B cell (primary cell): ENCODE measurements at regions not wholly inside any gene's neighbourhood (a gene's known extent, or its start where the extent isn't known, plus 50 kb on each side); places are given as distances from the start of the nearest gene placed in this dataset.

Experiments
- ATAC-seq: fragments of 200-7000 bp; cut with Tn5 transposase; one replicate; pipeline ENCODE4 v1.10.0; 2021; ENCODE audit warnings: low read depth, mild to moderate bottlenecking, moderate number of reproducible peaks, moderate library complexity
- CTCF ChIA-PET: fragments of 350-600 bp; sonication (Branson Sonifier 250); formaldehyde crosslinking; loops from one replicate; lab custom pipeline; 2021; ENCODE audit warnings: antibody characterized with exemption, inconsistent platforms; lab: Charles Lee
- POLR2A ChIA-PET: fragments of 350-600 bp; sonication (Branson Sonifier 250); formaldehyde crosslinking; loops from one replicate; lab custom pipeline; 2021; ENCODE audit warnings: antibody characterized with exemption; lab: Charles Lee
- DNase-seq: peaks from one replicate; pipeline ENCODE4 v3.0.0; 2013
- H2AFZ ChIP-seq: 2 replicates; pipeline ENCODE4 v1.6.1; 2012; ENCODE audit warnings: mild to moderate bottlenecking, low read depth, low read length; ENCODE audit not compliant: insufficient read depth, poor library complexity, severe bottlenecking
- H3K27ac ChIP-seq, 2 donors: 1 replicate in 1 of 2; 2 replicates in 1 of 2; pipeline ENCODE4 v1.5.1; 2012 to 2013; ENCODE audit warnings: low read length in 2 of 2, mild to moderate bottlenecking in 2 of 2, moderate library complexity in 1 of 2
- H3K27me3 ChIP-seq, 4 experiments: fragments of 200-600 bp in 1 of 4; sonication (generic) in 1 of 4; replicated peaks in 1 of 4; 1 replicate in 2 of 4; 2 replicates in 2 of 4; pipeline versions ENCODE4 v1.6.1 to v1.7.0; 2013 to 2016; ENCODE audit warnings: low read length in 3 of 4, mild to moderate bottlenecking in 2 of 4, mixed read lengths in 1 of 4, moderate library complexity in 1 of 4; ENCODE audit not compliant: insufficient read depth in 4 of 4, control insufficient read depth in 3 of 4; ENCODE audit errors: control extremely low read depth in 1 of 4
- H3K36me3 ChIP-seq, 2 experiments: replicated peaks in 1 of 2; 1 replicate in 1 of 2; 2 replicates in 1 of 2; pipeline versions ENCODE4 v1.6.1 to v1.7.1; 2013; ENCODE audit warnings: low read length in 1 of 2; ENCODE audit not compliant: insufficient read depth in 2 of 2, control insufficient read depth in 1 of 2; ENCODE audit errors: control extremely low read depth in 1 of 2, extremely low read depth in 1 of 2
- H3K4me1 ChIP-seq, 2 donors: fragments of 200-600 bp in 1 of 2; sonication (generic) in 1 of 2; 1 replicate in 1 of 2; 2 replicates in 1 of 2; pipeline versions ENCODE4 v1.5.1 to v1.6.1; 2013 to 2017; ENCODE audit warnings: low read length in 2 of 2; ENCODE audit not compliant: control insufficient read depth in 2 of 2, insufficient read depth in 2 of 2
- H3K4me2 ChIP-seq: replicated peaks from 2 replicates; pipeline ENCODE3; 2012; ENCODE audit warnings: mild to moderate bottlenecking, low read depth, low read length; ENCODE audit not compliant: poor library complexity, severe bottlenecking
- H3K4me3 ChIP-seq, 5 experiments: fragments of 200-600 bp in 1 of 5; sonication (generic) in 1 of 5; 1 replicate in 3 of 5; 2 replicates in 2 of 5; pipeline versions ENCODE4 v1.5.1 to v1.7.0; 2011 to 2016; ENCODE audit warnings: low read length in 4 of 5, mild to moderate bottlenecking in 4 of 5, low read depth in 2 of 5, control low read depth in 1 of 5, moderate library complexity in 1 of 5; ENCODE audit not compliant: insufficient read depth in 1 of 5; ENCODE audit errors: control extremely low read depth in 1 of 5, extremely low read depth in 1 of 5
- H3K79me2 ChIP-seq: fragments of 200-600 bp; sonication (generic); one replicate; pipeline ENCODE4 v1.6.0; 2016; ENCODE audit warnings: low read length; ENCODE audit not compliant: control insufficient read depth, insufficient read depth
- H3K9ac ChIP-seq: fragments of 200-600 bp; sonication (generic); 2 replicates; pipeline ENCODE4 v1.6.1; 2017; ENCODE audit warnings: mild to moderate bottlenecking, low read length, moderate library complexity
- H3K9me3 ChIP-seq, 3 donors: one replicate each; pipeline versions ENCODE4 v1.6.1 to v1.7.1; 2013; ENCODE audit warnings: low read length in 2 of 3; ENCODE audit not compliant: control insufficient read depth in 2 of 3, insufficient read depth in 1 of 3; ENCODE audit errors: control extremely low read depth in 1 of 3
- H4K20me1 ChIP-seq: 2 replicates; pipeline ENCODE4 v1.6.0; 2012; ENCODE audit warnings: mild to moderate bottlenecking, low read length; ENCODE audit not compliant: insufficient read depth, control insufficient read depth, poor library complexity, severe bottlenecking
- H3K27ac Mint-ChIP-seq: one replicate; pipeline ENCODE4 v1.8.0; 2021; ENCODE audit warnings: mixed read lengths
- H3K27me3 Mint-ChIP-seq: one replicate; pipeline ENCODE4 v1.8.0; 2021; ENCODE audit warnings: mixed read lengths
- H3K4me1 Mint-ChIP-seq: one replicate; pipeline ENCODE4 v1.8.0; 2021; ENCODE audit warnings: mixed read lengths
- H3K4me3 Mint-ChIP-seq: one replicate; pipeline ENCODE4 v1.8.0; 2021; ENCODE audit warnings: mixed read lengths
- H3K9me3 Mint-ChIP-seq: one replicate; pipeline ENCODE4 v1.8.0; 2022; ENCODE audit warnings: mixed read lengths; ENCODE audit not compliant: insufficient read depth
- CTCF ChIP-seq: fragments of 200-600 bp; IDR thresholded peaks from one replicate; pipeline ENCODE4 v1.8.0; 2022; ENCODE audit warnings: antibody characterized with exemption, mild to moderate bottlenecking
- EZH2 ChIP-seq: IDR thresholded peaks from 2 replicates; pipeline ENCODE4 v1.6.1; 2012; ENCODE audit warnings: borderline replicate concordance, low read depth, mild to moderate bottlenecking, moderate library complexity, low read length; ENCODE audit not compliant: insufficient read depth, poor library complexity, severe bottlenecking
- WGBS: methylation state at CpG from one replicate; pipeline ENCODE4 v1.1.5; 2013; ENCODE audit warnings: missing lambda C conversion rate; ENCODE audit not compliant: insufficient coverage; 5-methylcytosine and 5-hydroxymethylcytosine counted together
- intact Hi-C: fragments of 100-400 bp; cut with micrococcal nuclease; formaldehyde crosslinking; loops from one replicate; pipeline ENCODE4 v1.10.0; 2022

- no peaks in the 10 kb centered on the region for H4K20me1 ChIP-seq
- Mint-ChIP-seq H3K27me3 (no peaks in the 10 kb centered on the region), H3K4me1 (peaks cover 48% of the 10 kb centered on the region), H3K27ac (peak overlapping the region; percentile 50), H3K9me3 (no peaks in the 10 kb centered on the region), H3K4me3 (no peak overlapping the region)
- no peaks in the 10 kb centered on the region for H3K36me3 ChIP-seq
- H3K9ac ChIP-seq = no peak overlapping the region
- H3K4me2 ChIP-seq = no peak overlapping the region
- H3K4me3 ChIP-seq = no peak overlapping the region
- POLR2A ChIA-PET = no interaction called here
- H3K4me1 ChIP-seq = peaks cover 30 to 64% of the 10 kb centered on the region in 2 donors
- no peak overlapping the region for H3K27ac ChIP-seq
- intact Hi-C loops = no loop called here
- peaks cover 64% of the 10 kb centered on the region for H3K79me2 ChIP-seq
- WGBS = 95% methylated on average over 22 of the region's 22 CpGs
- DNase-seq = no peak
- H3K27me3 ChIP-seq = no peaks in the 10 kb centered on the region
- no peaks in the 10 kb centered on the region for H3K9me3 ChIP-seq
- no peak overlapping the region for H2AFZ ChIP-seq
- TF ChIP-seq CTCF (no peak), EZH2 (no peak)
- CTCF ChIA-PET = interaction anchor here (1.4 kb wide), 1 partner anchor 22 kb away, joined by 6 read pairs; no protein-coding TSS in a partner anchor
- no peak for ATAC-seq
Observed at GRCh38 chr17:77378318-77379064, 237.7 kb downstream of the SEC14L1 start.

GRCh38 chr17:77379065-77379428 lies 238.3 kb downstream of the SEC14L1 start:
- TF ChIP-seq CTCF = no peak
- no peak for TF ChIP-seq EZH2
- Histone ChIP-seq H3K4me1 (peaks cover 30 to 64% of the 10 kb centered on the region in 2 donors), H3K4me3 (no peak overlapping the region), H2AFZ (no peak overlapping the region), H3K27me3 (no peaks in the 10 kb centered on the region), H3K27ac (no peak overlapping the region), H3K36me3 (no peaks in the 10 kb centered on the region), H3K79me2 (peaks cover 64% of the 10 kb centered on the region), H3K9me3 (no peaks in the 10 kb centered on the region), H3K4me2 (no peak overlapping the region), H3K9ac (no peak overlapping the region), H4K20me1 (no peaks in the 10 kb centered on the region)
- H3K27me3 Mint-ChIP-seq = no peaks in the 10 kb centered on the region
- POLR2A ChIA-PET = no interaction called here
- CTCF ChIA-PET = no interaction called here
- H3K4me3 Mint-ChIP-seq = no peak overlapping the region
- ATAC-seq (no peak), DNase-seq (no peak)
- H3K4me1 Mint-ChIP-seq = peaks cover 50% of the 10 kb centered on the region
- no peaks in the 10 kb centered on the region for H3K9me3 Mint-ChIP-seq
- intact Hi-C loops = no loop called here
- WGBS = 98% methylated on average over 8 of the region's 11 CpGs
- no peak overlapping the region for H3K27ac Mint-ChIP-seq
